Liver (tissue), 8 donors: ENCODE measurements at regions not wholly inside any gene's neighbourhood (a gene's known extent, or its start where the extent isn't known, plus 50 kb on each side); places are given as distances from the start of the nearest gene placed in this dataset.

Experiments used
- DNase-seq: peaks from one replicate; pipeline ENCODE4 v3.0.0-alpha.2; 2017; ENCODE audit warnings: low spot score
- H3K27ac ChIP-seq, 2 donors: one replicate each; pipeline ENCODE4 v1.7.0; 2013; ENCODE audit warnings: inconsistent platforms in 2 of 2, low read length in 2 of 2, control low read depth in 1 of 2, low read depth in 1 of 2, mild to moderate bottlenecking in 1 of 2
- H3K27me3 ChIP-seq, 4 donors: one replicate each; pipeline versions ENCODE4 v1.6.1 to v1.7.0; 2013; ENCODE audit warnings: low read length in 3 of 4, inconsistent platforms in 1 of 4, mild to moderate bottlenecking in 1 of 4, moderate library complexity in 1 of 4; ENCODE audit not compliant: control insufficient read depth in 4 of 4, insufficient read depth in 4 of 4
- H3K36me3 ChIP-seq, 4 donors: one replicate each; pipeline versions ENCODE4 v1.6.1 to v1.7.0; 2013; ENCODE audit warnings: low read length in 3 of 4, mild to moderate bottlenecking in 3 of 4, low read depth in 1 of 4, moderate library complexity in 1 of 4; ENCODE audit not compliant: control insufficient read depth in 4 of 4, insufficient read depth in 3 of 4
- H3K4me1 ChIP-seq, 4 donors: one replicate each; pipeline versions ENCODE4 v1.6.1 to v1.7.0; 2013; ENCODE audit warnings: low read length in 3 of 4, mild to moderate bottlenecking in 3 of 4, moderate library complexity in 1 of 4; ENCODE audit not compliant: control insufficient read depth in 4 of 4, insufficient read depth in 4 of 4
- H3K4me3 ChIP-seq, 3 donors: one replicate each; pipeline versions ENCODE4 v1.6.1 to v1.7.0; 2013; ENCODE audit warnings: low read length in 3 of 3, control low read depth in 1 of 3, low read depth in 1 of 3, mild to moderate bottlenecking in 1 of 3
- H3K9ac ChIP-seq, 2 donors: one replicate each; pipeline ENCODE4 v1.7.0; 2013; ENCODE audit warnings: low read length in 2 of 2, mild to moderate bottlenecking in 2 of 2, moderate library complexity in 2 of 2, control low read depth in 1 of 2, low read depth in 1 of 2
- H3K9me3 ChIP-seq, 4 donors: one replicate each; pipeline versions ENCODE4 v1.6.1 to v1.7.0; 2013; ENCODE audit warnings: low read length in 3 of 4; ENCODE audit not compliant: control insufficient read depth in 4 of 4
- ATF3 ChIP-seq: IDR thresholded peaks from 2 replicates; pipeline ENCODE4 v1.6.1; 2016; ENCODE audit warnings: antibody characterized with exemption
- EGR1 ChIP-seq, 2 donors: IDR thresholded peaks; 2 replicates each; pipeline ENCODE4 v1.6.1; 2016 to 2018; ENCODE audit warnings: antibody characterized with exemption in 2 of 2, low read depth in 2 of 2
- FOXA1 ChIP-seq: IDR thresholded peaks from 2 replicates; pipeline ENCODE4 v1.6.1; 2016; ENCODE audit warnings: antibody characterized with exemption
- FOXA2 ChIP-seq: IDR thresholded peaks from 2 replicates; pipeline ENCODE4 v1.6.1; 2016; ENCODE audit warnings: antibody characterized with exemption
- GABPA ChIP-seq, 2 donors: IDR thresholded peaks in 1 of 2; conservative IDR thresholded peaks in 1 of 2; 2 replicates each; pipeline ENCODE4 v1.6.1; 2016; ENCODE audit warnings: antibody characterized with exemption in 2 of 2, mild to moderate bottlenecking in 1 of 2, moderate library complexity in 1 of 2
- HNF4A ChIP-seq, 2 donors: conservative IDR thresholded peaks; 2 replicates each; pipeline ENCODE4 v1.6.1; 2016; ENCODE audit warnings: antibody characterized with exemption in 2 of 2, mild to moderate bottlenecking in 2 of 2
- HNF4G ChIP-seq: IDR thresholded peaks from 2 replicates; pipeline ENCODE4 v1.6.1; 2016; ENCODE audit warnings: antibody characterized with exemption
- JUND ChIP-seq, 2 donors: IDR thresholded peaks; 2 replicates each; pipeline ENCODE4 v1.6.1; 2016; ENCODE audit warnings: antibody characterized with exemption in 2 of 2
- NR2F2 ChIP-seq: IDR thresholded peaks from 2 replicates; pipeline ENCODE4 v1.6.1; 2016; ENCODE audit warnings: antibody characterized with exemption
- RAD21 ChIP-seq, 2 donors: IDR thresholded peaks; 2 replicates each; pipeline ENCODE4 v1.6.1; 2016; ENCODE audit warnings: antibody characterized with exemption in 2 of 2, mild to moderate bottlenecking in 2 of 2
- RXRA ChIP-seq, 2 donors: IDR thresholded peaks; 2 replicates each; pipeline ENCODE4 v1.6.1; 2017 to 2018; ENCODE audit warnings: antibody characterized with exemption in 2 of 2, mild to moderate bottlenecking in 1 of 2
- SP1 ChIP-seq: IDR thresholded peaks from 2 replicates; pipeline ENCODE4 v1.6.1; 2018; ENCODE audit warnings: antibody characterized with exemption, mild to moderate bottlenecking
- YY1 ChIP-seq: IDR thresholded peaks from 2 replicates; pipeline ENCODE4 v1.6.1; 2016; ENCODE audit warnings: antibody characterized with exemption, mild to moderate bottlenecking
- ZBTB33 ChIP-seq: IDR thresholded peaks from 2 replicates; pipeline ENCODE4 v1.6.1; 2016; ENCODE audit warnings: antibody characterized with exemption
- WGBS: extraction: QIAGEN DNeasy Blood & Tissue Kit; methylation state at CpG from one replicate; pipeline ENCODE4 v1.1.7; 2013; 5-methylcytosine and 5-hydroxymethylcytosine counted together
- TF ChIP-seq, protein P1 (sequence below): IDR thresholded peaks from 2 replicates; pipeline ENCODE4 v1.6.1; 2016; ENCODE audit warnings: antibody characterized with exemption, mild to moderate bottlenecking
- TF ChIP-seq, protein P2 (sequence below): fragments of 150-350 bp; IDR thresholded peaks from 2 replicates; pipeline ENCODE4 v1.5.1; 2017; ENCODE audit warnings: improper control_type of control experiment, low read depth, low read length; ENCODE audit not compliant: missing input control
- donor health status: healthy.
- donor health status: healthy.
- donor health status: healthy.
- donor health status: healthy.
- donor health status: healthy.

DNA sequence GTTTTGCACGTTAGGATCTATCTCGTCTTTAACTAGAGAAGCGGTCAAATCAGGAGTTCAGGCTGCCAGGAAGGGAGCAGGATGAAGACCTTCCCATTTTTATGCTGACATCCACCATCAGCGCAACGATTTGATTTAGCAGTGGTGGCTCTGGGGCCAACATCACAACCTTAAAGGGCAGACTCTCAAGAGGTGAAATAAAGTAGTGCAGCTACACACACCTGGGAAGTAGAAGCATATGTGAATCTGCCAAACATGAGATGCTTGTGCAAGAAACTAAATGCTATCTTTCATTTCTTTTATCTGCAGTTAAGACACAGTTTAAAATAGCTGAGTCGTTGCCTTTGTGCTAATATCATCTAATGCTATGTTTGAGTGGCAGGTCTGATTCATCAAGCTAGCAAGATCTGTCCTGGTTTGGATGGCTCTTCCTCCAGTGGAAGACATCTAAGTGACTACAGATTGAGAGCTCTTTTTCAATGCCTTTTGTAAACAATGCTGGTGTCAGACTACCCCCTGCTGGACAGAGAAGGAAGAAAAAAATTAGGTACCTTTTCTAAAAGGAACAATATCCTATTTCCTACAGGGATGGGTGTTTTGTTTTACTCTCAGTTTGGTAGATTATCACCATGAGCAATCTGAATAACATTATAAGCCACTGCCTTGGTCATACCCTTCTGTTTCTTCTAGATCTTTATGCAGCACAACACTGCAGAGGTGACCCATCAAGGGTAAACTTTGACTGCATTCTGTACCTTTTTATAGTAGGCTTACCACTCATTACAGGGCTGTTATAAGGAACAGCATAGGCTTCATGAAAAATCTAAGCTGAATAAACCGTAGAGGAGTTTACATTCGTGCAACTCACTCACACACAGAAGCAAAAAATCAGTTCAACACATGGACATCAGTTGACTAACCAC lies 171.6 kb upstream of the FBXL4 start:
- Histone ChIP-seq H3K4me3 (no peak overlapping the region), H3K36me3 (no peaks in the 10 kb centered on the region), H3K9ac (no peak overlapping the region), H3K27me3 (peaks cover 0 to 3% (median 2%) of the 10 kb centered on the region in 4 donors), H3K9me3 (no peaks in the 10 kb centered on the region), H3K27ac (no peak overlapping the region), H3K4me1 (no peaks in the 10 kb centered on the region)
- no peak for DNase-seq
- WGBS: 43% methylated on average over 8 of the region's 8 CpGs
- no peak for TF ChIP-seq FOXA2
- TF ChIP-seq HNF4A (conservative IDR thresholded peaks at IDR 0.05): no peak
- TF ChIP-seq, protein P1, sequence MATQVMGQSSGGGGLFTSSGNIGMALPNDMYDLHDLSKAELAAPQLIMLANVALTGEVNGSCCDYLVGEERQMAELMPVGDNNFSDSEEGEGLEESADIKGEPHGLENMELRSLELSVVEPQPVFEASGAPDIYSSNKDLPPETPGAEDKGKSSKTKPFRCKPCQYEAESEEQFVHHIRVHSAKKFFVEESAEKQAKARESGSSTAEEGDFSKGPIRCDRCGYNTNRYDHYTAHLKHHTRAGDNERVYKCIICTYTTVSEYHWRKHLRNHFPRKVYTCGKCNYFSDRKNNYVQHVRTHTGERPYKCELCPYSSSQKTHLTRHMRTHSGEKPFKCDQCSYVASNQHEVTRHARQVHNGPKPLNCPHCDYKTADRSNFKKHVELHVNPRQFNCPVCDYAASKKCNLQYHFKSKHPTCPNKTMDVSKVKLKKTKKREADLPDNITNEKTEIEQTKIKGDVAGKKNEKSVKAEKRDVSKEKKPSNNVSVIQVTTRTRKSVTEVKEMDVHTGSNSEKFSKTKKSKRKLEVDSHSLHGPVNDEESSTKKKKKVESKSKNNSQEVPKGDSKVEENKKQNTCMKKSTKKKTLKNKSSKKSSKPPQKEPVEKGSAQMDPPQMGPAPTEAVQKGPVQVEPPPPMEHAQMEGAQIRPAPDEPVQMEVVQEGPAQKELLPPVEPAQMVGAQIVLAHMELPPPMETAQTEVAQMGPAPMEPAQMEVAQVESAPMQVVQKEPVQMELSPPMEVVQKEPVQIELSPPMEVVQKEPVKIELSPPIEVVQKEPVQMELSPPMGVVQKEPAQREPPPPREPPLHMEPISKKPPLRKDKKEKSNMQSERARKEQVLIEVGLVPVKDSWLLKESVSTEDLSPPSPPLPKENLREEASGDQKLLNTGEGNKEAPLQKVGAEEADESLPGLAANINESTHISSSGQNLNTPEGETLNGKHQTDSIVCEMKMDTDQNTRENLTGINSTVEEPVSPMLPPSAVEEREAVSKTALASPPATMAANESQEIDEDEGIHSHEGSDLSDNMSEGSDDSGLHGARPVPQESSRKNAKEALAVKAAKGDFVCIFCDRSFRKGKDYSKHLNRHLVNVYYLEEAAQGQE: no peak
- TF ChIP-seq, protein P2, sequence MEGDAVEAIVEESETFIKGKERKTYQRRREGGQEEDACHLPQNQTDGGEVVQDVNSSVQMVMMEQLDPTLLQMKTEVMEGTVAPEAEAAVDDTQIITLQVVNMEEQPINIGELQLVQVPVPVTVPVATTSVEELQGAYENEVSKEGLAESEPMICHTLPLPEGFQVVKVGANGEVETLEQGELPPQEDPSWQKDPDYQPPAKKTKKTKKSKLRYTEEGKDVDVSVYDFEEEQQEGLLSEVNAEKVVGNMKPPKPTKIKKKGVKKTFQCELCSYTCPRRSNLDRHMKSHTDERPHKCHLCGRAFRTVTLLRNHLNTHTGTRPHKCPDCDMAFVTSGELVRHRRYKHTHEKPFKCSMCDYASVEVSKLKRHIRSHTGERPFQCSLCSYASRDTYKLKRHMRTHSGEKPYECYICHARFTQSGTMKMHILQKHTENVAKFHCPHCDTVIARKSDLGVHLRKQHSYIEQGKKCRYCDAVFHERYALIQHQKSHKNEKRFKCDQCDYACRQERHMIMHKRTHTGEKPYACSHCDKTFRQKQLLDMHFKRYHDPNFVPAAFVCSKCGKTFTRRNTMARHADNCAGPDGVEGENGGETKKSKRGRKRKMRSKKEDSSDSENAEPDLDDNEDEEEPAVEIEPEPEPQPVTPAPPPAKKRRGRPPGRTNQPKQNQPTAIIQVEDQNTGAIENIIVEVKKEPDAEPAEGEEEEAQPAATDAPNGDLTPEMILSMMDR: peak; percentile 68
- TF ChIP-seq GABPA (IDR thresholded peaks at IDR 0.05 in 1 of 2, conservative IDR thresholded peaks at IDR 0.05 in 1 of 2): no peak
- TF ChIP-seq EGR1 (IDR thresholded peaks at IDR 0.05; ENCODE audit: low read depth in 2 of 2): no peak
- TF ChIP-seq RAD21 (IDR thresholded peaks at IDR 0.05): peak; percentile 97 to 98
- no peak for TF ChIP-seq SP1
- no peak for TF ChIP-seq YY1

GRCh38 chr6:99114769-99115406 lies 167.1 kb upstream of the FBXL4 start:
- Histone ChIP-seq H3K27ac (no peak overlapping the region), H3K36me3 (no peaks in the 10 kb centered on the region), H3K4me3 (no peak overlapping the region), H3K27me3 (peaks cover 0 to 2% (median under 1%) of the 10 kb centered on the region in 4 donors), H3K4me1 (no peaks in the 10 kb centered on the region), H3K9me3 (no peaks in the 10 kb centered on the region), H3K9ac (no peak overlapping the region)
- 66% methylated on average over 5 of the region's 5 CpGs for WGBS
- DNase-seq: no peak
- TF ChIP-seq YY1: no peak
- TF ChIP-seq, protein P2: no peak
- TF ChIP-seq JUND (IDR thresholded peaks at IDR 0.05): no peak
- no peak for TF ChIP-seq NR2F2
- TF ChIP-seq FOXA1: no peak
- no peak for TF ChIP-seq FOXA2
- TF ChIP-seq GABPA (IDR thresholded peaks at IDR 0.05 in 1 of 2, conservative IDR thresholded peaks at IDR 0.05 in 1 of 2): no peak
- TF ChIP-seq, protein P1: no peak
- TF ChIP-seq ATF3: no peak
- no peak for TF ChIP-seq HNF4G
- no peak for TF ChIP-seq RXRA (IDR thresholded peaks at IDR 0.05)
- TF ChIP-seq SP1: no peak
- TF ChIP-seq ZBTB33: no peak
